GM06990 (cell line): ENCODE measurements at regions not wholly inside any gene's neighbourhood (a gene's known extent, or its start where the extent isn't known, plus 50 kb on each side); places are given as distances from the start of the nearest gene placed in this dataset.
"Not testable (repeated sequence)": the region's sequence is repeated elsewhere in the genome, so short reads cannot be mapped to it uniquely, and the experiment has no call there.

ENCODE experiments used
- DNase-seq: peaks from one replicate; pipeline ENCODE4 v3.0.0-alpha.2; 2011; ENCODE audit not compliant: insufficient read length; ENCODE audit errors: extremely low read depth
- H3K27me3 ChIP-seq: replicated peaks from 2 replicates; pipeline ENCODE4 v1.6.0; 2011; ENCODE audit warnings: low read length; ENCODE audit not compliant: control insufficient read depth, insufficient read depth
- H3K36me3 ChIP-seq: 2 replicates; pipeline ENCODE4 v1.5.1; 2011; ENCODE audit warnings: low read length; ENCODE audit not compliant: control insufficient read depth, insufficient read depth
- H3K4me3 ChIP-seq: replicated peaks from 2 replicates; pipeline ENCODE4 v1.5.1; 2011; ENCODE audit warnings: low read depth, mild to moderate bottlenecking, control low read depth, low read length
- TF ChIP-seq, protein P1 (sequence below): IDR thresholded peaks from 2 replicates; pipeline ENCODE4 v1.5.1; 2011; ENCODE audit warnings: low read length, control low read depth, mild to moderate bottlenecking, inconsistent platforms; ENCODE audit not compliant: insufficient read depth, poor library complexity, severe bottlenecking

DNA sequence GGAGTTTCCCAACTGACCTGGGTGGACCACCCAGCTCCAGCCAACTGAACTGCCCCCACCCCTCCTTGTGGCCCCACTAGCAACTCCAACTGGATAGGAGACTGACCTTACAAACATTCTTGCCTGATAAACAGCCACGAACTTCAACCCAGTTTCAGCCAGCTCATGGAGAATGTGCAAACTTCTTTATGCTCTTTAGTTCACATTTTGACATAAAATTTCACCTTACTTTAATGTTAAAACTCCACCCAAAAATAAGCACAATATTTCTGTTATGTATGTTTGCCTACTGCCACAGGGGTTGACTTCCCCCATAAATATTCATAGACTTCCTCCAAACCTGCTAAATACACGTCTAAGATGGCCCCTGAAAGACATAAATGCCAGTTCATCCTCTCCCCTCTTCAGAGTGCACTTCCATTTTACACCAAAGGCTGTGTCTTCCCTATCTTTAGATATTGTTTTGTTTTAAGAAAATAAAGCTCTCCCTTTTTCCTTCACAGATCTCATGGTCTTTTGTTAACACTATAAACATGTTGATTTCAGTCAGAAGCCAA, 643.7 kb downstream of the EPM2A start:
- Histone ChIP-seq H3K4me3 (no peak overlapping the region), H3K36me3 (no peaks in the 10 kb centered on the region), H3K27me3 (no peaks in the 10 kb centered on the region)
- TF ChIP-seq, protein P1, sequence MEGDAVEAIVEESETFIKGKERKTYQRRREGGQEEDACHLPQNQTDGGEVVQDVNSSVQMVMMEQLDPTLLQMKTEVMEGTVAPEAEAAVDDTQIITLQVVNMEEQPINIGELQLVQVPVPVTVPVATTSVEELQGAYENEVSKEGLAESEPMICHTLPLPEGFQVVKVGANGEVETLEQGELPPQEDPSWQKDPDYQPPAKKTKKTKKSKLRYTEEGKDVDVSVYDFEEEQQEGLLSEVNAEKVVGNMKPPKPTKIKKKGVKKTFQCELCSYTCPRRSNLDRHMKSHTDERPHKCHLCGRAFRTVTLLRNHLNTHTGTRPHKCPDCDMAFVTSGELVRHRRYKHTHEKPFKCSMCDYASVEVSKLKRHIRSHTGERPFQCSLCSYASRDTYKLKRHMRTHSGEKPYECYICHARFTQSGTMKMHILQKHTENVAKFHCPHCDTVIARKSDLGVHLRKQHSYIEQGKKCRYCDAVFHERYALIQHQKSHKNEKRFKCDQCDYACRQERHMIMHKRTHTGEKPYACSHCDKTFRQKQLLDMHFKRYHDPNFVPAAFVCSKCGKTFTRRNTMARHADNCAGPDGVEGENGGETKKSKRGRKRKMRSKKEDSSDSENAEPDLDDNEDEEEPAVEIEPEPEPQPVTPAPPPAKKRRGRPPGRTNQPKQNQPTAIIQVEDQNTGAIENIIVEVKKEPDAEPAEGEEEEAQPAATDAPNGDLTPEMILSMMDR, result no peak
- DNase-seq, result no peak

- Histone ChIP-seq H3K36me3 (no peaks in the 10 kb centered on the region), H3K27me3 (no peaks in the 10 kb centered on the region), H3K4me3 (no peak overlapping the region)
- DNase-seq, result no peak
- TF ChIP-seq, protein P1, result no peak
Measured at GRCh38 chr6:145092554-145092953, 642.8 kb downstream of the EPM2A start.

GRCh38 chr6:145093226-145093625, 642.1 kb downstream of the EPM2A start:
- DNase-seq, result no peak
- TF ChIP-seq, protein P1, result no peak
- no peak overlapping the region for H3K4me3 ChIP-seq

DNA sequence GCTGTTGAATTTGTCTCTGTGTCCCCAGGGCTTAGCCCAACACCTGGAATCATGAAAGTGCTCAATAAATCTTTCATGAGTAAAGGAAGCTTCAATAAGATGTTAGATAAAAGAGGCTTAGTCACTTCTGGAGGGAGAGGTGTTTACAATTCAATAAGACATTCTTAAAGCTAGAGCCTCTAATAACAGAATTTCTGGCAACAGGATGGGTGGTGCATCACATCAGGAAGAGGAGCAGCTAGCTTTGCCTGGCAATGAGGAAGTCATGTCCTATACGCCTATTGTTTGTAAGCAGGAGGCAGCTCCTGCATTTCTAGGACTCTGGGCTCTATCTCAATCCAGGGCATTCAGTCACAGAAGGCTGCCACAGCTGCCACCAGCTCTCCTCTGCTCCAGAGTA, 638.5 kb downstream of the EPM2A start:
- no peak for DNase-seq
- TF ChIP-seq, protein P1, result no peak
- no peaks in the 10 kb centered on the region for H3K27me3 ChIP-seq

More at GRCh38 chr6:145093226-145093625, 642.1 kb downstream of the EPM2A start:
- Histone ChIP-seq H3K36me3 (no peaks in the 10 kb centered on the region), H3K27me3 (no peaks in the 10 kb centered on the region)

DNA sequence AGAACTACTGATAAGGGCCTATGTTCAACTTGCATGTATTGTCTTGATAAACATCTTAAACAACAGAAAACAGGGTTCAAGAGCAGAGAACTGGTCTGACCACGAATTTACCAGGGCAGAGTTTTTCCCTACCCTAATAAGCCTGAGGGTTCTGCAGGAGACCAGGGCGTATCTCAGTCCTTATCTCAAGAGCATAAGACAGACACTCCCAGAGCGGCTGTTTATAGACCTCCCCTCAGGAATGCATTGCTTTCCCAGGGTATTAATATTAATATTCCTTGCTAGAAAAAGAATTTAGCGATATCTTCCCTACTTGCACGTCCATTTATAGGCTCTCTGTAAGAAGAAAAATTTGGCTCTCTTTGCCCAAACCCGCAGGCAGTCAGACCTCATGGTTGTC, 637.2 kb downstream of the EPM2A start:
- not testable (repeated sequence) for H3K36me3 ChIP-seq, DNase-seq, H3K4me3 ChIP-seq, H3K27me3 ChIP-seq

More for the DNA sequence above, 638.5 kb downstream of the EPM2A start:
- Histone ChIP-seq H3K36me3 (no peaks in the 10 kb centered on the region), H3K4me3 (no peak overlapping the region)

DNA sequence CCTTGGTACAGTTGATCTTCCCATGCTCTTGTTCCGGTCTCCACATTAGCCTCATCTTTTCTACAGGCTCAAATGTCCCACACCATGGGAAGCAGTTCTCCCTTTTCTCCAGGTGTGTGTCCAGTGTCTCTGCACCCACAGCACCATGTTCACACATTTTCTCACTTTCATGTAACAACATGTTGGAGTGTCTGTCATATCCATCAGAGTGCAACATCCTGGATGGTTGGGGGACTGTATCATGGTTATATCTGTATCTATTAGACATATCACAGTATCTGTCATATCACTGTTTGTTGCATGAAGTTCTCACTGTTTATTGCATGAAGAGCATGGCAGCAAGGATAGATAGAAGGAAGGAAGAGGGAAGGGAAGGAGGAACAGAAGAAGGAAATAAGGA, 635.6 kb downstream of the EPM2A start:
- H3K27me3 ChIP-seq, result no peaks in the 10 kb centered on the region
- no peak overlapping the region for H3K4me3 ChIP-seq
- TF ChIP-seq, protein P1, result no peak

More for the DNA sequence above, 635.6 kb downstream of the EPM2A start:
- no peak for DNase-seq
- no peaks in the 10 kb centered on the region for H3K36me3 ChIP-seq
